B cell (primary cell): ENCODE measurements at regions not wholly inside any gene's neighbourhood (a gene's known extent, or its start where the extent isn't known, plus 50 kb on each side); places are given as distances from the start of the nearest gene placed in this dataset.

Experiments used
- ATAC-seq: fragments of 200-7000 bp; cut with Tn5 transposase; one replicate; pipeline ENCODE4 v1.10.0; 2021; ENCODE audit warnings: low read depth, mild to moderate bottlenecking, moderate number of reproducible peaks, moderate library complexity
- CTCF ChIA-PET: fragments of 350-600 bp; sonication (Branson Sonifier 250); formaldehyde crosslinking; loops from one replicate; lab custom pipeline; 2021; ENCODE audit warnings: antibody characterized with exemption, inconsistent platforms; lab: Charles Lee
- POLR2A ChIA-PET: fragments of 350-600 bp; sonication (Branson Sonifier 250); formaldehyde crosslinking; loops from one replicate; lab custom pipeline; 2021; ENCODE audit warnings: antibody characterized with exemption; lab: Charles Lee
- DNase-seq: peaks from one replicate; pipeline ENCODE4 v3.0.0; 2013
- H2AFZ ChIP-seq: 2 replicates; pipeline ENCODE4 v1.6.1; 2012; ENCODE audit warnings: mild to moderate bottlenecking, low read depth, low read length; ENCODE audit not compliant: insufficient read depth, poor library complexity, severe bottlenecking
- H3K27ac ChIP-seq, 2 donors: 1 replicate in 1 of 2; 2 replicates in 1 of 2; pipeline ENCODE4 v1.5.1; 2012 to 2013; ENCODE audit warnings: low read length in 2 of 2, mild to moderate bottlenecking in 2 of 2, moderate library complexity in 1 of 2
- H3K27me3 ChIP-seq, 4 experiments: fragments of 200-600 bp in 1 of 4; sonication (generic) in 1 of 4; replicated peaks in 1 of 4; 1 replicate in 2 of 4; 2 replicates in 2 of 4; pipeline versions ENCODE4 v1.6.1 to v1.7.0; 2013 to 2016; ENCODE audit warnings: low read length in 3 of 4, mild to moderate bottlenecking in 2 of 4, mixed read lengths in 1 of 4, moderate library complexity in 1 of 4; ENCODE audit not compliant: insufficient read depth in 4 of 4, control insufficient read depth in 3 of 4; ENCODE audit errors: control extremely low read depth in 1 of 4
- H3K36me3 ChIP-seq, 2 experiments: replicated peaks in 1 of 2; 1 replicate in 1 of 2; 2 replicates in 1 of 2; pipeline versions ENCODE4 v1.6.1 to v1.7.1; 2013; ENCODE audit warnings: low read length in 1 of 2; ENCODE audit not compliant: insufficient read depth in 2 of 2, control insufficient read depth in 1 of 2; ENCODE audit errors: control extremely low read depth in 1 of 2, extremely low read depth in 1 of 2
- H3K4me1 ChIP-seq, 2 donors: fragments of 200-600 bp in 1 of 2; sonication (generic) in 1 of 2; 1 replicate in 1 of 2; 2 replicates in 1 of 2; pipeline versions ENCODE4 v1.5.1 to v1.6.1; 2013 to 2017; ENCODE audit warnings: low read length in 2 of 2; ENCODE audit not compliant: control insufficient read depth in 2 of 2, insufficient read depth in 2 of 2
- H3K4me2 ChIP-seq: replicated peaks from 2 replicates; pipeline ENCODE3; 2012; ENCODE audit warnings: mild to moderate bottlenecking, low read depth, low read length; ENCODE audit not compliant: poor library complexity, severe bottlenecking
- H3K4me3 ChIP-seq, 5 experiments: fragments of 200-600 bp in 1 of 5; sonication (generic) in 1 of 5; 1 replicate in 3 of 5; 2 replicates in 2 of 5; pipeline versions ENCODE4 v1.5.1 to v1.7.0; 2011 to 2016; ENCODE audit warnings: low read length in 4 of 5, mild to moderate bottlenecking in 4 of 5, low read depth in 2 of 5, control low read depth in 1 of 5, moderate library complexity in 1 of 5; ENCODE audit not compliant: insufficient read depth in 1 of 5; ENCODE audit errors: control extremely low read depth in 1 of 5, extremely low read depth in 1 of 5
- H3K79me2 ChIP-seq: fragments of 200-600 bp; sonication (generic); one replicate; pipeline ENCODE4 v1.6.0; 2016; ENCODE audit warnings: low read length; ENCODE audit not compliant: control insufficient read depth, insufficient read depth
- H3K9ac ChIP-seq: fragments of 200-600 bp; sonication (generic); 2 replicates; pipeline ENCODE4 v1.6.1; 2017; ENCODE audit warnings: mild to moderate bottlenecking, low read length, moderate library complexity
- H3K9me3 ChIP-seq, 3 donors: one replicate each; pipeline versions ENCODE4 v1.6.1 to v1.7.1; 2013; ENCODE audit warnings: low read length in 2 of 3; ENCODE audit not compliant: control insufficient read depth in 2 of 3, insufficient read depth in 1 of 3; ENCODE audit errors: control extremely low read depth in 1 of 3
- H4K20me1 ChIP-seq: 2 replicates; pipeline ENCODE4 v1.6.0; 2012; ENCODE audit warnings: mild to moderate bottlenecking, low read length; ENCODE audit not compliant: insufficient read depth, control insufficient read depth, poor library complexity, severe bottlenecking
- H3K27ac Mint-ChIP-seq: one replicate; pipeline ENCODE4 v1.8.0; 2021; ENCODE audit warnings: mixed read lengths
- H3K27me3 Mint-ChIP-seq: one replicate; pipeline ENCODE4 v1.8.0; 2021; ENCODE audit warnings: mixed read lengths
- H3K4me1 Mint-ChIP-seq: one replicate; pipeline ENCODE4 v1.8.0; 2021; ENCODE audit warnings: mixed read lengths
- H3K4me3 Mint-ChIP-seq: one replicate; pipeline ENCODE4 v1.8.0; 2021; ENCODE audit warnings: mixed read lengths
- H3K9me3 Mint-ChIP-seq: one replicate; pipeline ENCODE4 v1.8.0; 2022; ENCODE audit warnings: mixed read lengths; ENCODE audit not compliant: insufficient read depth
- EZH2 ChIP-seq: IDR thresholded peaks from 2 replicates; pipeline ENCODE4 v1.6.1; 2012; ENCODE audit warnings: borderline replicate concordance, low read depth, mild to moderate bottlenecking, moderate library complexity, low read length; ENCODE audit not compliant: insufficient read depth, poor library complexity, severe bottlenecking
- WGBS: methylation state at CpG from one replicate; pipeline ENCODE4 v1.1.5; 2013; ENCODE audit warnings: missing lambda C conversion rate; ENCODE audit not compliant: insufficient coverage; 5-methylcytosine and 5-hydroxymethylcytosine counted together
- intact Hi-C: fragments of 100-400 bp; cut with micrococcal nuclease; formaldehyde crosslinking; loops from one replicate; pipeline ENCODE4 v1.10.0; 2022
- TF ChIP-seq, protein P1 (sequence below): fragments of 200-600 bp; IDR thresholded peaks from one replicate; pipeline ENCODE4 v1.8.0; 2022; ENCODE audit warnings: antibody characterized with exemption, mild to moderate bottlenecking

DNA sequence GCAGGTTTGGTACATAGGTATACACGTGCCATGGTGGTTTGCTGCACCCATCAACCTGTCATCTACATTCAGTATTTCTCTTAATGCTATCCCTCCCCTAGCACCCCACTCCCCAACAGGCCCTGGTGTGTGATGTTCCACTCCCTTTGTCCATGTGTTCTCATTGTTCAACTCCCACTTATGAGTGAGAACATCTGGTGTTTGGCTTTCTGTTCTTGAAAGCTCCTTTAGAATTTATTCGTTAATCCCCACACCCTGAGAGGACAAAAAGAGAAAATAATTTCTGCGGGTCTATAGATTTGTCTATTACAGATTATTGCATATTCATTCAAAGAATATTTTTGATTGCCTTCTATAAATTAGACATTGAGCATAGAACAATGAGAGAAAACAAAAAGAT lies 455.5 kb downstream of the PLPP3 start:
- H4K20me1 ChIP-seq: no peaks in the 10 kb centered on the region
- ChIA-PET CTCF (no interaction called here), POLR2A (no interaction called here)
- DNase-seq (no peak), ATAC-seq (no peak)
- H3K27me3 ChIP-seq: no peaks in the 10 kb centered on the region
- intact Hi-C loops: no loop called here
- H3K4me3 ChIP-seq: no peak overlapping the region
- H2AFZ ChIP-seq: no peak overlapping the region
- H3K27ac ChIP-seq: no peak overlapping the region
- TF ChIP-seq EZH2: no peak
- TF ChIP-seq, protein P1, sequence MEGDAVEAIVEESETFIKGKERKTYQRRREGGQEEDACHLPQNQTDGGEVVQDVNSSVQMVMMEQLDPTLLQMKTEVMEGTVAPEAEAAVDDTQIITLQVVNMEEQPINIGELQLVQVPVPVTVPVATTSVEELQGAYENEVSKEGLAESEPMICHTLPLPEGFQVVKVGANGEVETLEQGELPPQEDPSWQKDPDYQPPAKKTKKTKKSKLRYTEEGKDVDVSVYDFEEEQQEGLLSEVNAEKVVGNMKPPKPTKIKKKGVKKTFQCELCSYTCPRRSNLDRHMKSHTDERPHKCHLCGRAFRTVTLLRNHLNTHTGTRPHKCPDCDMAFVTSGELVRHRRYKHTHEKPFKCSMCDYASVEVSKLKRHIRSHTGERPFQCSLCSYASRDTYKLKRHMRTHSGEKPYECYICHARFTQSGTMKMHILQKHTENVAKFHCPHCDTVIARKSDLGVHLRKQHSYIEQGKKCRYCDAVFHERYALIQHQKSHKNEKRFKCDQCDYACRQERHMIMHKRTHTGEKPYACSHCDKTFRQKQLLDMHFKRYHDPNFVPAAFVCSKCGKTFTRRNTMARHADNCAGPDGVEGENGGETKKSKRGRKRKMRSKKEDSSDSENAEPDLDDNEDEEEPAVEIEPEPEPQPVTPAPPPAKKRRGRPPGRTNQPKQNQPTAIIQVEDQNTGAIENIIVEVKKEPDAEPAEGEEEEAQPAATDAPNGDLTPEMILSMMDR: no peak
- H3K79me2 ChIP-seq: no peaks in the 10 kb centered on the region
- Mint-ChIP-seq H3K9me3 (peaks cover 6% of the 10 kb centered on the region), H3K4me1 (no peaks in the 10 kb centered on the region), H3K4me3 (no peak overlapping the region), H3K27me3 (peaks cover 12% of the 10 kb centered on the region), H3K27ac (no peak overlapping the region)
- WGBS: no CpG with 5 or more reads among the region's 3 CpGs
- H3K36me3 ChIP-seq: no peaks in the 10 kb centered on the region
- H3K4me2 ChIP-seq: no peak overlapping the region
- H3K4me1 ChIP-seq: no peaks in the 10 kb centered on the region
- no peak overlapping the region for H3K9ac ChIP-seq
- no peaks in the 10 kb centered on the region for H3K9me3 ChIP-seq

DNA sequence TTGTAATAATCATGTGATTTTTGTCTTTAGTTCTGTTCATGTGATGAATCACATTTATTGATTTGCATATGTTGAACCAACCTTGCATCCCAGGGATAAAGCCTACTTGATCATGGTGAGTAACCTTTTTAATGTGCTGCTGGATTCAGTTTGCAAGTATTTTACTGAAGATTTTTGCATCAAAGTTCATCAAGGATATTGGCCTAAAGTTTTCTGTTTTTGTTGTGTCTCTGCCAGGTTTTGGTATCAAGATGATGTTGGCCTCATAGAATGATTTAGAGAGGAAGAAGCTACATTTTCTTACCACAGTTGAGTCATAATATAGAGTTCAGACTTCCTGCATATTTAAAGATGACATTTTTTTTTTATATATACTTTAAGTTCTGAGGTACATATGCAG lies 455.9 kb downstream of the PLPP3 start:
- no peak overlapping the region for H3K27ac ChIP-seq
- no peak for TF ChIP-seq EZH2
- TF ChIP-seq, protein P1: no peak
- Mint-ChIP-seq H3K4me3 (no peak overlapping the region), H3K9me3 (peaks cover 6% of the 10 kb centered on the region), H3K4me1 (no peaks in the 10 kb centered on the region), H3K27me3 (peaks cover 9% of the 10 kb centered on the region), H3K27ac (no peak overlapping the region)
- no peak overlapping the region for H3K4me3 ChIP-seq
- H2AFZ ChIP-seq: no peak overlapping the region
- DNase-seq: no peak
- POLR2A ChIA-PET: no interaction called here
- no peaks in the 10 kb centered on the region for H3K36me3 ChIP-seq
- intact Hi-C loops: no loop called here
- no peaks in the 10 kb centered on the region for H3K79me2 ChIP-seq
- H3K4me1 ChIP-seq: no peaks in the 10 kb centered on the region
- ATAC-seq: no peak
- no peaks in the 10 kb centered on the region for H3K9me3 ChIP-seq
- H3K9ac ChIP-seq: no peak overlapping the region
- no peaks in the 10 kb centered on the region for H4K20me1 ChIP-seq
- no peaks in the 10 kb centered on the region for H3K27me3 ChIP-seq
- no peak overlapping the region for H3K4me2 ChIP-seq
- CTCF ChIA-PET: no interaction called here
